HEK293 (cell line): ENCODE measurements at regions not wholly inside any gene's neighbourhood (a gene's known extent, or its start where the extent isn't known, plus 50 kb on each side); places are given as distances from the start of the nearest gene placed in this dataset.
"Not testable (repeated sequence)": the region's sequence is repeated elsewhere in the genome, so short reads cannot be mapped to it uniquely, and the experiment has no call there.

Experiments
- HOXD13 ChIP-seq: sonication (generic); formaldehyde crosslinking; IDR thresholded peaks from 2 replicates; pipeline ENCODE4 v1.8.0; 2022; ENCODE audit warnings: missing genetic modification reagents, borderline replicate concordance
- KLF16 ChIP-seq: fragments of 450-650 bp; formaldehyde crosslinking; IDR thresholded peaks from 2 replicates; pipeline ENCODE4 v1.5.1; 2017; ENCODE audit warnings: missing biosample characterization, missing genetic modification characterization
- ZBTB8A ChIP-seq: fragments of 450-650 bp; formaldehyde crosslinking; IDR thresholded peaks from 2 replicates; pipeline ENCODE4 v1.5.1; 2016; ENCODE audit warnings: missing biosample characterization, missing genetic modification characterization
- ZNF175 ChIP-seq: fragments of 450-650 bp; formaldehyde crosslinking; IDR thresholded peaks from 2 replicates; pipeline ENCODE4 v1.5.1; 2016; ENCODE audit warnings: missing biosample characterization, missing genetic modification characterization
- ZNF292 ChIP-seq: fragments of 450-650 bp; formaldehyde crosslinking; IDR thresholded peaks from 2 replicates; pipeline ENCODE4 v1.5.1; 2016; ENCODE audit warnings: low read depth, missing biosample characterization, missing genetic modification characterization, borderline replicate concordance
- ZNF350 ChIP-seq: fragments of 450-650 bp; formaldehyde crosslinking; IDR thresholded peaks from 2 replicates; pipeline ENCODE4 v1.5.0; 2017; ENCODE audit warnings: missing biosample characterization, mild to moderate bottlenecking, missing genetic modification characterization
- ZNF501 ChIP-seq: fragments of 450-650 bp; formaldehyde crosslinking; IDR thresholded peaks from 2 replicates; pipeline ENCODE4 v1.5.1; 2016; ENCODE audit warnings: missing biosample characterization, missing genetic modification characterization
- ZNF529 ChIP-seq: fragments of 450-650 bp; formaldehyde crosslinking; IDR thresholded peaks from 2 replicates; pipeline ENCODE4 v1.5.1; 2017; ENCODE audit warnings: missing genetic modification characterization, missing biosample characterization; ENCODE audit not compliant: insufficient replicate concordance
- ZNF560 ChIP-seq: fragments of 450-650 bp; formaldehyde crosslinking; IDR thresholded peaks from 2 replicates; pipeline ENCODE4 v1.5.1; 2017; ENCODE audit warnings: missing biosample characterization, missing genetic modification characterization, borderline replicate concordance
- ZNF768 ChIP-seq: fragments of 450-650 bp; formaldehyde crosslinking; IDR thresholded peaks from 2 replicates; pipeline ENCODE4 v1.5.1; 2018; ENCODE audit warnings: missing biosample characterization, mild to moderate bottlenecking, missing genetic modification characterization
- ZSCAN16 ChIP-seq: fragments of 450-650 bp; formaldehyde crosslinking; IDR thresholded peaks from 2 replicates; pipeline ENCODE4 v1.5.1; 2016; ENCODE audit warnings: missing biosample characterization, missing genetic modification characterization
- TF ChIP-seq, protein P1 (sequence below): fragments of 450-650 bp; formaldehyde crosslinking; IDR thresholded peaks from 2 replicates; pipeline ENCODE4 v1.5.1; 2017; ENCODE audit warnings: missing biosample characterization, missing genetic modification characterization
- TF ChIP-seq, protein P2 (sequence below): fragments of 450-650 bp; formaldehyde crosslinking; IDR thresholded peaks from 2 replicates; pipeline ENCODE4 v1.5.1; 2016; ENCODE audit warnings: missing biosample characterization, missing genetic modification characterization
- TF ChIP-seq, protein P3 (sequence below): fragments of 450-650 bp; formaldehyde crosslinking; IDR thresholded peaks from 2 replicates; pipeline ENCODE4 v1.5.1; 2016; ENCODE audit warnings: missing biosample characterization, missing genetic modification characterization

DNA sequence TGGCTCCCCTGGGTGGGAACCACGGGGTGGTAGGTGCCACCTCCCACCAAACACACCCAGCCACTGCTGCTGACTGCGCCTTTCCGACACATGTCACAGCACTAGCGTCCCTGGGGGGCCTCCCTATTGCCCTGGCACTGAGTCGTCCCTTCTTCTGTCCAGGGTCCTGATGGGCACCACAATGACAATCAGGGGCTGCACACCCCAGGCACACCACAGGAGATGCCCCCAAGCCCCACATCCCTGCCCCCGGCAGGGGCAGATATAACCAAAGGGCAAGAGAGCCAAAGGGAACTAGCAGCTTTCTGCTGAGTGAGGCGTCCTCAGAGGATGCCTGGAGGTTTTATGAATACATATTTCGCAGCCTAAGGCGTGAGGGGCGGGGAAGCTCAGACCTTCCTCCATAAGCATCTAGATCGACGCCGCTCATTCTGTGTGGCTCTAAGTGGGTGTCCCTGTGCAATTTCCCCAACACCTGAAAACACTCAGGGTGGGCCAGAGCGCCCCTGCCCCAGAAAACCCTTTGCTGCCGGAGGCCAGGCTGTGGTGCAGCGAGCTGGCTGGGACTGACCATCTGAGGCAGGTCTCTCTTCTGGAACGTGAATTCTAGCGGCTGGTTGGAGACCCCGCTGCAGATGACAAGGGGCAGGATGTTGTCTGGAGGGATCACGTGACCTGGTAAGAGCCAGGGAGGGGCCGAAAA, 186.7 kb downstream of the KLRB1 start:
- TF ChIP-seq, protein P1, sequence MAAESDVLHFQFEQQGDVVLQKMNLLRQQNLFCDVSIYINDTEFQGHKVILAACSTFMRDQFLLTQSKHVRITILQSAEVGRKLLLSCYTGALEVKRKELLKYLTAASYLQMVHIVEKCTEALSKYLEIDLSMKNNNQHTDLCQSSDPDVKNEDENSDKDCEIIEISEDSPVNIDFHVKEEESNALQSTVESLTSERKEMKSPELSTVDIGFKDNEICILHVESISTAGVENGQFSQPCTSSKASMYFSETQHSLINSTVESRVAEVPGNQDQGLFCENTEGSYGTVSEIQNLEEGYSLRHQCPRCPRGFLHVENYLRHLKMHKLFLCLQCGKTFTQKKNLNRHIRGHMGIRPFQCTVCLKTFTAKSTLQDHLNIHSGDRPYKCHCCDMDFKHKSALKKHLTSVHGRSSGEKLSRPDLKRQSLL (tag by site-specific recombination), result not testable (repeated sequence)
- TF ChIP-seq ZNF768 (tag by site-specific recombination); ZNF560 (tag by site-specific recombination); KLF16 (tag by site-specific recombination); ZBTB8A (tag by site-specific recombination); ZNF529 (tag by site-specific recombination); ZSCAN16; HOXD13 (CRISPR knock-in tag); ZNF501 (tag by site-specific recombination); ZNF292 (tag by site-specific recombination); ZNF175 (tag by site-specific recombination); ZNF350 (tag by site-specific recombination): not testable (repeated sequence)
- TF ChIP-seq, protein P2, sequence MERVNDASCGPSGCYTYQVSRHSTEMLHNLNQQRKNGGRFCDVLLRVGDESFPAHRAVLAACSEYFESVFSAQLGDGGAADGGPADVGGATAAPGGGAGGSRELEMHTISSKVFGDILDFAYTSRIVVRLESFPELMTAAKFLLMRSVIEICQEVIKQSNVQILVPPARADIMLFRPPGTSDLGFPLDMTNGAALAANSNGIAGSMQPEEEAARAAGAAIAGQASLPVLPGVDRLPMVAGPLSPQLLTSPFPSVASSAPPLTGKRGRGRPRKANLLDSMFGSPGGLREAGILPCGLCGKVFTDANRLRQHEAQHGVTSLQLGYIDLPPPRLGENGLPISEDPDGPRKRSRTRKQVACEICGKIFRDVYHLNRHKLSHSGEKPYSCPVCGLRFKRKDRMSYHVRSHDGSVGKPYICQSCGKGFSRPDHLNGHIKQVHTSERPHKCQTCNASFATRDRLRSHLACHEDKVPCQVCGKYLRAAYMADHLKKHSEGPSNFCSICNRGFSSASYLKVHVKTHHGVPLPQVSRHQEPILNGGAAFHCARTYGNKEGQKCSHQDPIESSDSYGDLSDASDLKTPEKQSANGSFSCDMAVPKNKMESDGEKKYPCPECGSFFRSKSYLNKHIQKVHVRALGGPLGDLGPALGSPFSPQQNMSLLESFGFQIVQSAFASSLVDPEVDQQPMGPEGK, result not testable (repeated sequence)
- TF ChIP-seq, protein P3, sequence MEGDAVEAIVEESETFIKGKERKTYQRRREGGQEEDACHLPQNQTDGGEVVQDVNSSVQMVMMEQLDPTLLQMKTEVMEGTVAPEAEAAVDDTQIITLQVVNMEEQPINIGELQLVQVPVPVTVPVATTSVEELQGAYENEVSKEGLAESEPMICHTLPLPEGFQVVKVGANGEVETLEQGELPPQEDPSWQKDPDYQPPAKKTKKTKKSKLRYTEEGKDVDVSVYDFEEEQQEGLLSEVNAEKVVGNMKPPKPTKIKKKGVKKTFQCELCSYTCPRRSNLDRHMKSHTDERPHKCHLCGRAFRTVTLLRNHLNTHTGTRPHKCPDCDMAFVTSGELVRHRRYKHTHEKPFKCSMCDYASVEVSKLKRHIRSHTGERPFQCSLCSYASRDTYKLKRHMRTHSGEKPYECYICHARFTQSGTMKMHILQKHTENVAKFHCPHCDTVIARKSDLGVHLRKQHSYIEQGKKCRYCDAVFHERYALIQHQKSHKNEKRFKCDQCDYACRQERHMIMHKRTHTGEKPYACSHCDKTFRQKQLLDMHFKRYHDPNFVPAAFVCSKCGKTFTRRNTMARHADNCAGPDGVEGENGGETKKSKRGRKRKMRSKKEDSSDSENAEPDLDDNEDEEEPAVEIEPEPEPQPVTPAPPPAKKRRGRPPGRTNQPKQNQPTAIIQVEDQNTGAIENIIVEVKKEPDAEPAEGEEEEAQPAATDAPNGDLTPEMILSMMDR (tag by site-specific recombination), result not testable (repeated sequence)
